HG03457 (cell line): ENCODE measurements at regions not wholly inside any gene's neighbourhood (a gene's known extent, or its start where the extent isn't known, plus 50 kb on each side); places are given as distances from the start of the nearest gene placed in this dataset.
"Not testable (repeated sequence)": the region's sequence is repeated elsewhere in the genome, so short reads cannot be mapped to it uniquely, and the experiment has no call there.

Experiments
- ATAC-seq: cut with Tn5 transposase; IDR thresholded peaks from one replicate; pipeline ENCODE4 v1.9.1; 2021; ENCODE audit warnings: moderate number of reproducible peaks; ENCODE audit not compliant: unreplicated experiment

DNA sequence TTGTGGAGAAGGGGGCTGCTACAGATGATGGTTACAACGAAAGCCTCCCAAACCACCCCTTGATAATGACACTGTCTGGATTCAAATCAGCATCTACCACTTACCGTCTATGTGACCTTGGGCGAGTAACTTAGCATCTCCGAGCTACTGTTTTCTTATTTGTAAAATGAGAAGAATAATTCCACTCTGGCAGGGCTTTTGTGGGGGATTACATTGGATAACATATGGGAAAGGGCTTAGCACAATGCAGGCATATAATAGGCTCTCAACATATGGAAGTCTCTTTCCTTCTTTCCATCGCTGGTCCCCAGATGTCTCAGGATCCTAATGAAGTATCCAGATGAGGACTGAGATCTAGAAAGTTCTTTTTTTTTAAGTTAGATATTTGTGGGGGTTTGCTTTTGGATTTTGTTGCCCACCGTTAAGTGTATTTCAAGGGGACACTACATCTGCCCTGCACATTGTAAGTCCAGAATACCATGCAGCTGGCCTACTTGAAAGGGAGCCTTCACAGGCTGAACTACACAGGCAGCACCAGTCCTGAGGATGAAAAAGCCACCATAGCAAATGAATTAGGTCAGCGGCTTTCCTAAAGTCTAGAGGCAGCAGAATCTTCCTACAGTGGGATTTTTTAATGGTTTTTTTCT is 172.2 kb upstream of the IRF2BP2 start:
- no peak for ATAC-seq

DNA sequence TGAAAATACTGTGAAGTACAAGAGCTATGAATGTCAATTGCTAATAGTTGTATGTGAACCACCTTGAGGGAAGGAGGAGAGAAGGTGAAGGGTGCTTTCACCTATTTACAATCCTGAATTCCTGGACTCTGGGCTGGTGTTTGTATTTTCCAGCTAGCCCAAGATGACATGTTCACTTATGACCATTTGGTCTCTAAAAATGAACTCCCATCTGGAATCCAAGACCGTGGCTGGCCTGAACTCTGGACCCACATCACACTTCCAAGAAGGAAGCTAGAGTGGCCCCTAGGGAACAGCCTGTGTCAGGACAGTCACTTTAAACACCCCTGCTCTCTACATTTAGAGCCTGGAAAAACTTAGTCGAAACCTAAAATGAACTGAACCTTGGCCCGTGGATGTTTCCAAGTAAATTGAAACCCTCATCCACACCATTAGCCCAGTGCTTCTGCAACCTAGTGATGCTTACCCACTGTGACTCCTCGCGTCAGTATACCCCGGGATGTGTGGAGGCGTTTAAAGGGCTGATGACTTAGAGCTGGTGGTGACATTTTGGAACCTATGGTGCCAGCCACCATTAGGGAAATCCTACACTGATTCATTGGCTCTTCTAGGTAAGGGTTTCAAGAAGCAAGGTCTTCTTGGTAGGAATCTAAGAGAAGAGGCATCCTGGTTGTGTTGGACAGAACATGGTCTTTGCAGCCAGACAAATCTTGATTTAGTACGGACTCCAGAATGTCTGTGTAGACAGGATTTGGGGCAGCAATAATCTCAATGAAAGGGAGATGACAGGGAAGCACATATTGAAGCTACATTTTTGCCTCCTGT is 171.5 kb upstream of the IRF2BP2 start:
- no peak for ATAC-seq

- no peak for ATAC-seq
These were observed 170.7 kb upstream of the IRF2BP2 start for GRCh38 chr1:234780531-234781162.

GRCh38 chr1:234780112-234780511 is 170.1 kb upstream of the IRF2BP2 start:
- ATAC-seq = no peak

- not testable (repeated sequence) for ATAC-seq
These were observed 169.6 kb upstream of the IRF2BP2 start for GRCh38 chr1:234779600-234779999.

DNA sequence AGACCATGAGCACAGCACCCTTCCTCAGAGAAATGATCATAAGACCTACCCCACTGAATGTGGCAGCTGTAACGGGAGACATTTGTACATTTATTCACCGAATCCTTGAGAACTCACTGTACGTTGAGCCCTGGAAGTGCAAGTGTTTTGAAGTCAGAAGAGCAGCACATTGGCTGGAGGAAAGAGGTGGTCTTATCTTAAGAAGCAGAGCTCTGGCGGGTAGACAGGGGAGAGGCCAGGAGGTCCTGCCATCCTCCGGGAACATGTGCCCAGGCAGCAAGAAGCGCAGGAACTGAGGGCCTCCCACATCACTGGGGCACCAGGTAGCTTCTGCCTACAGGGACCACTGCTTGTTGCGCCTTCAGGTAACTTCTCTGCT is 169.2 kb upstream of the IRF2BP2 start:
- ATAC-seq = no peak

GRCh38 chr1:234778221-234779159 is 168.5 kb upstream of the IRF2BP2 start:
- ATAC-seq = no peak

DNA sequence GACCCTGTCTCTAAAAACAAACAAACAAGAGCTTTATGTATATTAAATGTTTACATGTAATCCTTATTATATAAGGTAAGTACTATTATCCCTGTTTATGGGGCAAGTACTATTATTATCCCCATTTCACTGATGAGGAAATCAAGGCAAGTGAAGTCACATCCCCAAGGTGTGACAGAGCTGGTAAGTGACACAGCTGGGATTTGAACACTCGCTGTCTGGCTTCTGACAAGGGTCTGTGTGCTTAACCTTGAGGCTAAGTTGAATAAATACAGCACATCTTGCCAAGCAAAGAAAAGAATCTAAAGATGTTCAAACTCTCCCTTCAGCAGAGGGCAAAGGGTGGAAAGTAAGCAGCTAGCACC is 167.9 kb upstream of the IRF2BP2 start:
- ATAC-seq = no peak

DNA sequence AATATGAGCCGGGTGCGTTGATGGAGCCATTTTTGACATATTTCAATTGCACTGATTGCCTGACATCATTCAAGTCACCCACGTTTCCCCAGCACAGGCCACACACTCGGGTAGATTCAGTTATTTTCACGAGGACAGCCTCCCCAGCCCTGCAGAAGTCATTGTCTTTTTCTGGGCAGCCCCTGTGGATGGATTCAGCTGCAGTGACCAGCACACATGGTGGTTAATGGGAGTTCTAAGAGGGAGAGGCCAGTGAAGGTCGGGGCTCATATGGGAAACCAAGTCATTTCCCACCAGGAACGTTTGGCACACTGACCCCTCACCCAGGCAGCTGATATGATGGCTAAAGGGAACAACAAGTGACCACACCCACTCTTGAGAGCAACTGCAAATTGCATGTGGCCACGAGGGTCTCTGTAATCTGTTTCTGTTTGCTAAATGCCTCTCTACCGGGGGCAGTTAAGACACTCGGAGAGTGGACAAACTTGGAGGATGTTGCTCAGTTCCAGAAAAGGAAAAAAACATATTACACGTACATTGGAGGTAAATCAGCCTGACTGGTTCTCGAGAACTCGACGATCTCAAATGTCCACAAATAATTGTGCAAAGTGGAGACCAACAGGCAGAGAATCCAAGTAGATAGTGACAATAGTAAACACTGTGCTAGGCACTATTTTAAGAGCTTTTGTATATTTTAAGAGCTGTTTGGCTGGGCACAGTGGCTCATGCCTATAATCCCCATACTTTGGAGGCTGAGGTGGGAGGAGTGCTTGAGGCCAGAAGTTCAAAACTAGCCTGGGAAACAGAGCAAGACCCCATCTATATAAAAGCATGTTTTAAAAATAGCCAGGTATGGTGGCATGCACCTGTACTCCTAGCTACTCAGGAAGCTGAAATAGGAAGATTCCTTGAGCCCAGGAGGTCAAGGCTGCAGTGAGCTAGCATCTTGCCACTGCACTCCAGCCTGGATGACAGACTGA is 167.2 kb upstream of the IRF2BP2 start:
- ATAC-seq = no peak

DNA sequence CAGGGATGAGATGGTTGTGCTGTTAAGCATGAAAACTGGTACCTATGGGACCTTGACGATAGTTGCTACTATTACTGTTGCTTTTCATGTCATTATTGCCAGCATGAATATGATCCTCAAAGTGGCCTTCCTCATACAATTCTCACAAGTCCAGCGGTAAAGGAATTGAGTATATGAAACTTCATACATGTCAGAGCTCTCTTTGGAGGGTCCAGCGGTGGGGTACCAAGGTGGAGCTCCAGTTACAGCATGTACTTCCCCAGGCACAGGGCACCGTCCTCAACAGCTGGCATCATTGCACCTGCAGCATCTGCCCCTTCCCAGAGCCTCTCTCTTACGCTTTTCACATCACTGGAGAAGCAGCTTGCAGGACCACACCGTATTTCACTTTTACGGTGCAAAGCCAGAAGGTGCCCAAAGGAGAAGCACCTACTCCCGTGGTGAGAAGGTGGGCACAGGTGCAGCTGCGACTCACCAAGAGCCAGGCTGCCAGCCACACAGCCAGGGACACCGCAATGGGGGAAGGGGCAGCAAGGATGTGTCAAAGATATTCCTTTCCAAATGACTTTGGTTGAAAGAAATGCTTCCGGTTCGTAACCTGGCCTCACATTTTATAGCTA is 166.4 kb upstream of the IRF2BP2 start:
- no peak for ATAC-seq

GRCh38 chr1:234775477-234776246 is 165.7 kb upstream of the IRF2BP2 start:
- no peak for ATAC-seq

- no peak for ATAC-seq
These were observed 165.0 kb upstream of the IRF2BP2 start for GRCh38 chr1:234774971-234775370.

GRCh38 chr1:234773936-234774677 is 164.1 kb upstream of the IRF2BP2 start:
- ATAC-seq = no peak

GRCh38 chr1:234772345-234773147 is 162.6 kb upstream of the IRF2BP2 start:
- ATAC-seq = peak; percentile 79

DNA sequence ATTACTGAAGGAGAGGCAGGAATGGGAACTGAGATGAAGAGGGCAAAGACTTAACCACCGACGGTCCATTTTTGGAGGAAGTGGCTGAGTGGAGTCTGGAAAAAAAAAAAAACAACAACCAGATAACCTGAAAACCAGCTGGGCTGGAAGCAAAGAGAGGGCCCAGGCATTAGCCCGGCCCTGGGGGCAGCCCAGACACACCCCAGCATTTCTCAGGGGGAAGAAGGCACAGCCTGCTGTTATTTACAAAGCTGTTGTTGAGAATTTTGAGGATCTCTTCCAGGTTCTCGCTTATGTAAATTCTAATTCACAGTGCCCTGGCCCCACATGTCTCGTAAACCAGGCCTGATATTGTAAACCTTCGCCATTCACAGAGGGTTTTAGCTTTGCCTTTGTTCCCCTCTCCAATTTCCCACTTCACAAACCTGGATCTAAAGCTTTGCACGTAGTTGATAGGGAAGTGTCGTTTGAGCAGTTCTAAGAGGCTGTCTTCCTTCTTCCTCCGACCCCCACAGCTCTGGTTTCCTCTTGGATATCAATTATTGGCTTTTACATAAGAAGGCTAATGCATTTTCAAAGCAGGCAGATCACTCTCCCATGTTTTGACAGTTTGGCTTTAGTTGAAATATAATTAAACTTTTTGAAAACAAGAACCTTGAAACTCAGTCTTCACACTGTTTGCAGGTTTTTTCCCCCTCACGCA is 161.8 kb upstream of the IRF2BP2 start:
- no peak for ATAC-seq

- no peak for ATAC-seq
These were observed 161.1 kb upstream of the IRF2BP2 start for GRCh38 chr1:234770924-234771540.
